ENCODE measurements at regions not wholly inside any gene's neighbourhood (a gene's known extent, or its start where the extent isn't known, plus 50 kb on each side); places are given as distances from the start of the nearest gene placed in this dataset.

- ATAC-seq (no peak), DNase-seq (no peak)
- Histone ChIP-seq H3K4me1 (no peaks in the 10 kb centered on the region), H3K36me3 (no peaks in the 10 kb centered on the region), H3K27ac (no peak overlapping the region), H3K27me3 (no peaks in the 10 kb centered on the region), H3K9me3 (peaks cover 0 to 30% (median 0%) of the 10 kb centered on the region in 11 donors), H3K4me3 (no peak overlapping the region)
- no peak for TF ChIP-seq CTCF (IDR thresholded peaks at IDR 0.05)
- intact Hi-C loops (cut with DNase I), result no loop called here
- 80 to 82% methylated on average over 11 of the region's 11 CpGs for WGBS, 2 donors
Measured at GRCh38 chr7:3197567-3198213, 103.4 kb upstream of the SDK1 start.

- no peaks in the 10 kb centered on the region for H3K4me1 ChIP-seq
- H3K27me3 ChIP-seq, result no peaks in the 10 kb centered on the region
- H3K27ac ChIP-seq, result no peak overlapping the region
- H3K9me3 ChIP-seq, result peaks cover 0 to 30% (median 0%) of the 10 kb centered on the region in 11 donors
- TF ChIP-seq CTCF (IDR thresholded peaks at IDR 0.05), result no peak
- H3K4me3 ChIP-seq, result no peak overlapping the region
- DNase-seq (no peak), ATAC-seq (no peak)
- intact Hi-C loops (cut with DNase I), result no loop called here
- H3K36me3 ChIP-seq, result no peaks in the 10 kb centered on the region
Measured at GRCh38 chr7:3198316-3198715, 102.7 kb upstream of the SDK1 start.

- no peak overlapping the region for H3K27ac ChIP-seq
- DNase-seq (no peak), ATAC-seq (peak in 1 of 8 donors; percentile 47)
- no peaks in the 10 kb centered on the region for H3K36me3 ChIP-seq
- no peak overlapping the region for H3K4me3 ChIP-seq
- intact Hi-C loops (cut with DNase I), result no loop called here
- no peaks in the 10 kb centered on the region for H3K27me3 ChIP-seq
- H3K4me1 ChIP-seq, result no peaks in the 10 kb centered on the region
- H3K9me3 ChIP-seq, result peaks cover 0 to 18% (median 0%) of the 10 kb centered on the region in 11 donors
- peak in 7 of 9 donors; percentile 34 to 48 (median 40) for TF ChIP-seq CTCF (IDR thresholded peaks at IDR 0.05)
- WGBS, 2 donors, result 91 to 100% methylated on average over 1 of the region's 1 CpG
Measured at GRCh38 chr7:3200504-3200903, 100.5 kb upstream of the SDK1 start.

GRCh38 chr7:3201306-3201705 is 99.7 kb upstream of the SDK1 start:
- Histone ChIP-seq H3K4me1 (no peaks in the 10 kb centered on the region), H3K4me3 (no peak overlapping the region), H3K27ac (no peak overlapping the region), H3K27me3 (no peaks in the 10 kb centered on the region), H3K9me3 (peaks cover 0 to 18% (median 0%) of the 10 kb centered on the region in 11 donors), H3K36me3 (no peaks in the 10 kb centered on the region)
- 43 to 84% methylated on average over 1 of the region's 1 CpG for WGBS, 2 donors
- DNase-seq, result no peak
- no peak for ATAC-seq
- intact Hi-C loops (cut with DNase I), result no loop called here
- TF ChIP-seq CTCF (IDR thresholded peaks at IDR 0.05), result no peak
